ENCODE measurements at regions not wholly inside any gene's neighbourhood (a gene's known extent, or its start where the extent isn't known, plus 50 kb on each side); places are given as distances from the start of the nearest gene placed in this dataset.

DNA sequence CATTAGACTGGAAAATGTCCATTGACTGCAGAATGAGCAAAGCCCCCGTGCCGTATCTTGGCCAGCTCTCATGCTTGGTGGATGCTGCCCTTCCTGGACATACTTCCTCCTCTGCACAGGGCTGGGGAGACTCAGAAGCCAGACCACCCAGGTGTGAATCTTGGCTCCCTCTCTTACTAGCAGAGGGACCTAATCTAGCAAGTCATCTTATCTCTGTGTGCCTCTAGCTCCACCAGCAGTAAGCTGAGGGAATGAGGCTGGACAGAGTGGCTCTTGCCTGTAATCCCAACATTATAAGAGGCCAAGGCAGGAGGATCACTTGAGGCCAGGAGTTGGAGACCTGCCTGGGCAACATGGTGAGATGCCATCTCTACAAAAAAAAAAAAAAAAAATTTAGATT lies 173.8 kb upstream of the GHITM start:
- no peaks in the 10 kb centered on the region for H3K27me3 ChIP-seq
- no peak for TF ChIP-seq POLR2AphosphoS5 (IDR thresholded peaks at IDR 0.05)
- TF ChIP-seq CTCF (IDR thresholded peaks at IDR 0.05) = no peak
- no peak for TF ChIP-seq EP300 (IDR thresholded peaks at IDR 0.05)
- H3K36me3 ChIP-seq = no peaks in the 10 kb centered on the region
- H3K4me1 ChIP-seq = no peaks in the 10 kb centered on the region
- H3K9me3 ChIP-seq = no peaks in the 10 kb centered on the region
- no peak overlapping the region for H3K27ac ChIP-seq
- WGBS, 2 donors (ENCODE audit: low coverage in 1 of 2) = 14 to 53% methylated on average over 1 to 2 of the region's 2 CpGs
- no peak overlapping the region for H3K4me3 ChIP-seq
- ATAC-seq = no peak

DNA sequence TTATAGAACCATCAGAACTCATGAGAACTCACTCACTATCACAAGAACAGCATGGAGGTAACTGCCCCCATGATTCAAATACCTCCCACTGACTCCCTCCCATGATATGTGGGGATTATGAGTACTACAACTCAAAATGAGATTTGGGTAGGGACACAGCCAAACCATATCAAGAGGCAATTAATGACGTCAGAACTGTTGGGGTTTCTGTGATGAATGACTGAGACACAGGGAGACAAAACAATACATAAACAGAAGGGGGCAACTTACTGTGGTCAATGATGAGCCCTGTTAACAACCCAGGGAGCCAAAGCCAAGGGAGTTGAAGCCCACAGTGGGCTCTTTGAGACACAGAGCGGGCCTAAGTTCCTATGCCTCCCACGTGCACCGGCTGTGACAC lies 171.3 kb upstream of the GHITM start:
- no peaks in the 10 kb centered on the region for H3K36me3 ChIP-seq
- H3K27ac ChIP-seq = no peak overlapping the region
- no peak for ATAC-seq
- TF ChIP-seq CTCF (IDR thresholded peaks at IDR 0.05) (no peak), EP300 (IDR thresholded peaks at IDR 0.05) (no peak), POLR2A (IDR thresholded peaks at IDR 0.05) (no peak), POLR2AphosphoS5 (IDR thresholded peaks at IDR 0.05) (no peak)
- H3K4me3 ChIP-seq = no peak overlapping the region
- H3K4me1 ChIP-seq = no peaks in the 10 kb centered on the region
- no peaks in the 10 kb centered on the region for H3K27me3 ChIP-seq
- WGBS, 2 donors (ENCODE audit: low coverage in 1 of 2) = 43 to 63% methylated on average over 1 of the region's 4 CpGs
- H3K9me3 ChIP-seq = no peaks in the 10 kb centered on the region

GRCh38 chr10:83978681-83979383 lies 160.5 kb upstream of the GHITM start:
- WGBS, 2 donors (ENCODE audit: low coverage in 1 of 2) = 67 to 69% methylated on average over 5 of the region's 5 CpGs
- no peaks in the 10 kb centered on the region for H3K4me1 ChIP-seq
- no peak overlapping the region for H3K27ac ChIP-seq
- no peak overlapping the region for H3K4me3 ChIP-seq
- H3K9me3 ChIP-seq = no peaks in the 10 kb centered on the region
- H3K27me3 ChIP-seq = no peaks in the 10 kb centered on the region
- no peak for ATAC-seq
- H3K36me3 ChIP-seq = no peaks in the 10 kb centered on the region
- no peak for TF ChIP-seq POLR2AphosphoS5 (IDR thresholded peaks at IDR 0.05)
- no peak for TF ChIP-seq CTCF (IDR thresholded peaks at IDR 0.05)

GRCh38 chr10:83982812-83983211 lies 156.5 kb upstream of the GHITM start:
- Histone ChIP-seq H3K4me1 (no peaks in the 10 kb centered on the region), H3K9me3 (no peaks in the 10 kb centered on the region), H3K27ac (no peak overlapping the region), H3K4me3 (no peak overlapping the region), H3K36me3 (no peaks in the 10 kb centered on the region), H3K27me3 (no peaks in the 10 kb centered on the region)
- ATAC-seq = no peak
- no peak for TF ChIP-seq POLR2AphosphoS5 (IDR thresholded peaks at IDR 0.05)
- TF ChIP-seq CTCF (IDR thresholded peaks at IDR 0.05) = no peak
- TF ChIP-seq EP300 (IDR thresholded peaks at IDR 0.05) = no peak
- TF ChIP-seq POLR2A (IDR thresholded peaks at IDR 0.05) = no peak
- 40 to 67% methylated on average over 1 of the region's 1 CpG for WGBS, 2 donors (ENCODE audit: low coverage in 1 of 2)

DNA sequence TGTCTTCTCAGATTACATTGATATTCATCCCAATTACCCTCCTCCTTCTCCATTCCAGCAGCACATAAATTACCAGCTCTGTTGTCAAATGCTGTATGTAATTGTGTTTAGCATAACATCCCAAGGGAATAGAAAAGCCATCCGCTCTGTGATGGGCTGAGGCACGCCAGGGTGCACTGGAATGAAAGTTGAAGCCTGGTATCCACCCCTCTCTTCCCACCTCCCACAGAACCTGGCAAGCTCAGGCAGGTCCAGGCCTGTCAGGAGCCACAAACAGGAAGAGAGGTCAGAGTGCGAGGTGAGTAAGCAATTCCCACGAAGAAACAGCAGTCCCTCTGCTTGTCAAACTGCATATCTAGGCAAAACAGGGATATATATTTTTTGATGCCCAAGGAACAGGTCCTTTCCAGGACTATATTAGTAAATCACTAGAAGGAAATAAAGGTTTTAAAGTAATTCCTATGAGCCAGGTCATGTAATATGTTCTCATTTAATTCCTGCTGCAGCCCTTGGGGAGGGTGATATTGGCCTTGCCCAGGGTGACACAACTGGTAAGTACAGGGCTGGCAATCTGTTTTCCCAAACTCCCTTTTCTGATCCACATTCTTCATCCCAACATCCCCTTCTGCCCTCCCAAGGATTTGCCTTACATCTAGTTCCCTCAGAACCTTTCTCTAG lies 155.6 kb upstream of the GHITM start:
- TF ChIP-seq POLR2A (IDR thresholded peaks at IDR 0.05) (no peak), EP300 (IDR thresholded peaks at IDR 0.05) (no peak), POLR2AphosphoS5 (IDR thresholded peaks at IDR 0.05) (no peak), CTCF (IDR thresholded peaks at IDR 0.05) (no peak)
- H3K4me1 ChIP-seq = no peaks in the 10 kb centered on the region
- H3K9me3 ChIP-seq = no peaks in the 10 kb centered on the region
- no peak overlapping the region for H3K4me3 ChIP-seq
- no peaks in the 10 kb centered on the region for H3K27me3 ChIP-seq
- no peaks in the 10 kb centered on the region for H3K36me3 ChIP-seq
- H3K27ac ChIP-seq = no peak overlapping the region
- 47% methylated on average over 2 of the region's 4 CpGs; no CpG with 5 or more reads in 1 of the 2 donors for WGBS, 2 donors (ENCODE audit: low coverage in 1 of 2)
- ATAC-seq = no peak
